Glutamatergic neuron (in vitro differentiated cells): ENCODE measurements at regions not wholly inside any gene's neighbourhood (a gene's known extent, or its start where the extent isn't known, plus 50 kb on each side); places are given as distances from the start of the nearest gene placed in this dataset.
A peak's percentile ranks its signal among the peaks of the same experiment; 100 is the strongest.

Experiments used
- DNase-seq: peaks from one replicate; pipeline ENCODE4 v3.0.0; 2022
- H3K27ac Mint-ChIP-seq: one replicate; pipeline ENCODE4 v1.8.0; 2020; ENCODE audit warnings: mild to moderate bottlenecking, mixed read lengths, inconsistent platforms; ENCODE audit not compliant: unreplicated experiment
- H3K27me3 Mint-ChIP-seq: one replicate; pipeline ENCODE4 v1.8.0; 2020; ENCODE audit warnings: mild to moderate bottlenecking, moderate library complexity, mixed read lengths, inconsistent platforms; ENCODE audit not compliant: unreplicated experiment
- H3K36me3 Mint-ChIP-seq: one replicate; pipeline ENCODE4 v1.8.0; 2020; ENCODE audit warnings: mild to moderate bottlenecking, mixed read lengths, inconsistent platforms; ENCODE audit not compliant: unreplicated experiment
- H3K4me1 Mint-ChIP-seq: one replicate; pipeline ENCODE4 v1.8.0; 2020; ENCODE audit warnings: mild to moderate bottlenecking, low read depth, mixed read lengths, inconsistent platforms; ENCODE audit not compliant: unreplicated experiment
- H3K4me3 Mint-ChIP-seq: one replicate; pipeline ENCODE4 v1.8.0; 2020; ENCODE audit warnings: mild to moderate bottlenecking, mixed read lengths, inconsistent platforms; ENCODE audit not compliant: unreplicated experiment
- H3K9me3 Mint-ChIP-seq: one replicate; pipeline ENCODE4 v1.8.0; 2020; ENCODE audit warnings: mild to moderate bottlenecking, moderate library complexity, mixed read lengths, inconsistent platforms; ENCODE audit not compliant: unreplicated experiment
- CTCF ChIP-seq: fragments of 200-600 bp; sonication (generic); IDR thresholded peaks from one replicate; pipeline ENCODE4 v1.5.0; 2021; ENCODE audit not compliant: partially characterized antibody, unreplicated experiment

GRCh38 chr3:96731031-96731430 is 83.4 kb upstream of the EPHA6 start:
- Mint-ChIP-seq H3K9me3 (peaks cover 6% of the 10 kb centered on the region), H3K36me3 (no peaks in the 10 kb centered on the region), H3K27ac (no peak overlapping the region), H3K27me3 (no peaks in the 10 kb centered on the region), H3K4me1 (peaks cover 43% of the 10 kb centered on the region), H3K4me3 (no peak overlapping the region)
- no peak for TF ChIP-seq CTCF
- no peak for DNase-seq

GRCh38 chr3:96734273-96735009 is 80.0 kb upstream of the EPHA6 start:
- no peak for TF ChIP-seq CTCF
- Mint-ChIP-seq H3K36me3 (no peaks in the 10 kb centered on the region), H3K27ac (peak overlapping the region; percentile 65), H3K9me3 (no peaks in the 10 kb centered on the region), H3K4me1 (peaks cover 24% of the 10 kb centered on the region), H3K4me3 (no peak overlapping the region), H3K27me3 (no peaks in the 10 kb centered on the region)
- no peak for DNase-seq

- no peak overlapping the region for H3K4me3 Mint-ChIP-seq
- no peak overlapping the region for H3K27ac Mint-ChIP-seq
- H3K27me3 Mint-ChIP-seq = no peaks in the 10 kb centered on the region
These were observed 66.3 kb upstream of the EPHA6 start for GRCh38 chr3:96748139-96748538.

GRCh38 chr3:96750094-96750767 is 64.2 kb upstream of the EPHA6 start:
- Mint-ChIP-seq H3K4me1 (peaks cover 6% of the 10 kb centered on the region), H3K36me3 (no peaks in the 10 kb centered on the region), H3K4me3 (no peak overlapping the region), H3K27me3 (no peaks in the 10 kb centered on the region), H3K9me3 (peaks cover 2% of the 10 kb centered on the region), H3K27ac (no peak overlapping the region)
- DNase-seq = no peak
- no peak for TF ChIP-seq CTCF

More at GRCh38 chr3:96748139-96748538, 66.3 kb upstream of the EPHA6 start:
- no peak for DNase-seq
- Mint-ChIP-seq H3K9me3 (peaks cover under 1% of the 10 kb centered on the region), H3K36me3 (no peaks in the 10 kb centered on the region), H3K4me1 (peaks cover 6% of the 10 kb centered on the region)
- no peak for TF ChIP-seq CTCF

GRCh38 chr3:96753124-96753523 is 61.3 kb upstream of the EPHA6 start:
- no peaks in the 10 kb centered on the region for H3K36me3 Mint-ChIP-seq
- no peaks in the 10 kb centered on the region for H3K27me3 Mint-ChIP-seq
- no peak for TF ChIP-seq CTCF
- no peak overlapping the region for H3K27ac Mint-ChIP-seq
- no peak for DNase-seq
- peaks cover 2% of the 10 kb centered on the region for H3K9me3 Mint-ChIP-seq
- H3K4me1 Mint-ChIP-seq = peaks cover 6% of the 10 kb centered on the region
- no peak overlapping the region for H3K4me3 Mint-ChIP-seq
